ENCODE measurements at regions not wholly inside any gene's neighbourhood (a gene's known extent, or its start where the extent isn't known, plus 50 kb on each side); places are given as distances from the start of the nearest gene placed in this dataset.

- no peaks in the 10 kb centered on the region for H3K9me3 Mint-ChIP-seq
- H3K27me3 Mint-ChIP-seq = no peaks in the 10 kb centered on the region
- TF ChIP-seq CTCF (IDR thresholded peaks at IDR 0.05) = no peak
- intact Hi-C loops (cut with DNase I, micrococcal nuclease) = no loop called here
- Histone ChIP-seq H3K4me1 (ENCODE audit: insufficient read depth, low read length) (no peaks in the 10 kb centered on the region), H3K9me3 (ENCODE audit: control insufficient read depth in 1 of 2, insufficient read depth in 1 of 2, low read length in 2 of 2) (no peaks in the 10 kb centered on the region), H3K27me3 (ENCODE audit: control insufficient read depth in 1 of 2, insufficient read depth in 2 of 2, low read length in 2 of 2) (no peaks in the 10 kb centered on the region), H3K27ac (ENCODE audit: low read depth in 1 of 2, low read length in 2 of 2) (no peak overlapping the region), H3K4me3 (ENCODE audit: low read length) (no peak overlapping the region), H3K36me3 (ENCODE audit: insufficient read depth, low read length) (no peaks in the 10 kb centered on the region)
- ATAC-seq (ENCODE audit: poor library complexity) (no peak), DNase-seq (no peak)
- no peaks in the 10 kb centered on the region for H3K4me1 Mint-ChIP-seq (ENCODE audit: low read depth)
- POLR2A ChIA-PET = no interaction called here
- no peak overlapping the region for H3K4me3 Mint-ChIP-seq
- CTCF ChIA-PET = no interaction called here
- H3K27ac Mint-ChIP-seq = no peak overlapping the region
- no peaks in the 10 kb centered on the region for H3K36me3 Mint-ChIP-seq (ENCODE audit: low read depth)
Observed at GRCh38 chr6:54515013-54515412, 206.8 kb downstream of the TINAG start.

- CTCF ChIA-PET = no interaction called here
Observed at GRCh38 chr6:54515713-54516112, 207.5 kb downstream of the TINAG start.

GRCh38 chr6:54516321-54516720 lies 208.1 kb downstream of the TINAG start:
- no peaks in the 10 kb centered on the region for H3K27me3 ChIP-seq (ENCODE audit: control insufficient read depth in 1 of 2, insufficient read depth in 2 of 2, low read length in 2 of 2)
- H3K4me3 ChIP-seq (ENCODE audit: low read length) = no peak overlapping the region
- H3K4me1 ChIP-seq (ENCODE audit: insufficient read depth, low read length) = no peaks in the 10 kb centered on the region
- CTCF ChIA-PET = no interaction called here
- POLR2A ChIA-PET = no interaction called here
- Mint-ChIP-seq H3K36me3 (ENCODE audit: low read depth) (no peaks in the 10 kb centered on the region), H3K27ac (no peak overlapping the region), H3K4me1 (ENCODE audit: low read depth) (no peaks in the 10 kb centered on the region), H3K4me3 (no peak overlapping the region), H3K9me3 (no peaks in the 10 kb centered on the region), H3K27me3 (no peaks in the 10 kb centered on the region)
- intact Hi-C loops (cut with DNase I, micrococcal nuclease) = no loop called here
- TF ChIP-seq CTCF (IDR thresholded peaks at IDR 0.05) = no peak
- DNase-seq (no peak), ATAC-seq (ENCODE audit: poor library complexity) (no peak)
- H3K9me3 ChIP-seq (ENCODE audit: control insufficient read depth in 1 of 2, insufficient read depth in 1 of 2, low read length in 2 of 2) = peaks cover 0 to 5% of the 10 kb centered on the region in 2 experiments
- H3K36me3 ChIP-seq (ENCODE audit: insufficient read depth, low read length) = no peaks in the 10 kb centered on the region
- H3K27ac ChIP-seq (ENCODE audit: low read depth in 1 of 2, low read length in 2 of 2) = no peak overlapping the region

More at GRCh38 chr6:54515713-54516112, 207.5 kb downstream of the TINAG start:
- Mint-ChIP-seq H3K36me3 (ENCODE audit: low read depth) (no peaks in the 10 kb centered on the region), H3K27ac (no peak overlapping the region), H3K9me3 (no peaks in the 10 kb centered on the region), H3K27me3 (no peaks in the 10 kb centered on the region), H3K4me3 (no peak overlapping the region), H3K4me1 (ENCODE audit: low read depth) (no peaks in the 10 kb centered on the region)
- Histone ChIP-seq H3K27ac (ENCODE audit: low read depth in 1 of 2, low read length in 2 of 2) (no peak overlapping the region), H3K27me3 (ENCODE audit: control insufficient read depth in 1 of 2, insufficient read depth in 2 of 2, low read length in 2 of 2) (no peaks in the 10 kb centered on the region), H3K36me3 (ENCODE audit: insufficient read depth, low read length) (no peaks in the 10 kb centered on the region), H3K4me1 (ENCODE audit: insufficient read depth, low read length) (no peaks in the 10 kb centered on the region), H3K4me3 (ENCODE audit: low read length) (no peak overlapping the region), H3K9me3 (ENCODE audit: control insufficient read depth in 1 of 2, insufficient read depth in 1 of 2, low read length in 2 of 2) (no peaks in the 10 kb centered on the region)
- POLR2A ChIA-PET = no interaction called here
- intact Hi-C loops (cut with DNase I, micrococcal nuclease) = no loop called here
- TF ChIP-seq CTCF (IDR thresholded peaks at IDR 0.05) = no peak
- no peak for DNase-seq
- no peak for ATAC-seq (ENCODE audit: poor library complexity)

Measured in CD4-positive, alpha-beta T cell (primary cell).